ENCODE measurements at regions not wholly inside any gene's neighbourhood (a gene's known extent, or its start where the extent isn't known, plus 50 kb on each side); places are given as distances from the start of the nearest gene placed in this dataset.

- no TSS peak for BruUV-seq (replicated peaks)
- Mint-ChIP-seq H3K27me3 (ENCODE audit: insufficient read depth, unreplicated experiment) (peaks cover 49% of the 10 kb centered on the region), H3K4me1 (ENCODE audit: insufficient read depth, unreplicated experiment) (no peaks in the 10 kb centered on the region), H3K27ac (ENCODE audit: low read depth, unreplicated experiment) (no peak overlapping the region), H3K9me3 (ENCODE audit: unreplicated experiment) (no peaks in the 10 kb centered on the region), H3K4me3 (ENCODE audit: unreplicated experiment) (no peak overlapping the region), H3K36me3 (ENCODE audit: insufficient read depth, unreplicated experiment) (no peaks in the 10 kb centered on the region)
- ChIA-PET POLR2A (no interaction called here), CTCF (no interaction called here)
- TF ChIP-seq, protein P1, sequence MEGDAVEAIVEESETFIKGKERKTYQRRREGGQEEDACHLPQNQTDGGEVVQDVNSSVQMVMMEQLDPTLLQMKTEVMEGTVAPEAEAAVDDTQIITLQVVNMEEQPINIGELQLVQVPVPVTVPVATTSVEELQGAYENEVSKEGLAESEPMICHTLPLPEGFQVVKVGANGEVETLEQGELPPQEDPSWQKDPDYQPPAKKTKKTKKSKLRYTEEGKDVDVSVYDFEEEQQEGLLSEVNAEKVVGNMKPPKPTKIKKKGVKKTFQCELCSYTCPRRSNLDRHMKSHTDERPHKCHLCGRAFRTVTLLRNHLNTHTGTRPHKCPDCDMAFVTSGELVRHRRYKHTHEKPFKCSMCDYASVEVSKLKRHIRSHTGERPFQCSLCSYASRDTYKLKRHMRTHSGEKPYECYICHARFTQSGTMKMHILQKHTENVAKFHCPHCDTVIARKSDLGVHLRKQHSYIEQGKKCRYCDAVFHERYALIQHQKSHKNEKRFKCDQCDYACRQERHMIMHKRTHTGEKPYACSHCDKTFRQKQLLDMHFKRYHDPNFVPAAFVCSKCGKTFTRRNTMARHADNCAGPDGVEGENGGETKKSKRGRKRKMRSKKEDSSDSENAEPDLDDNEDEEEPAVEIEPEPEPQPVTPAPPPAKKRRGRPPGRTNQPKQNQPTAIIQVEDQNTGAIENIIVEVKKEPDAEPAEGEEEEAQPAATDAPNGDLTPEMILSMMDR (IDR thresholded peaks at IDR 0.05; ENCODE audit: unreplicated experiment), result no peak
- DNase-seq (ENCODE audit: unreplicated experiment), result no peak
- intact Hi-C loops (cut with micrococcal nuclease), result no loop called here
Observed at GRCh38 chrX:14427614-14428013, 101.7 kb upstream of the GLRA2 start.

GRCh38 chrX:14420841-14421240, 108.5 kb upstream of the GLRA2 start:
- no peak overlapping the region for H3K27ac Mint-ChIP-seq (ENCODE audit: low read depth, unreplicated experiment)
- H3K9me3 Mint-ChIP-seq (ENCODE audit: unreplicated experiment), result no peaks in the 10 kb centered on the region
- TF ChIP-seq, protein P1 (IDR thresholded peaks at IDR 0.05; ENCODE audit: unreplicated experiment), result no peak
- H3K4me1 Mint-ChIP-seq (ENCODE audit: insufficient read depth, unreplicated experiment), result no peaks in the 10 kb centered on the region
- CTCF ChIA-PET, result interaction anchor here (1.5 kb wide), 1 partner anchor 9 kb away, joined by 3 read pairs; no protein-coding TSS in a partner anchor
- no peaks in the 10 kb centered on the region for H3K36me3 Mint-ChIP-seq (ENCODE audit: insufficient read depth, unreplicated experiment)
- no peak for DNase-seq (ENCODE audit: unreplicated experiment)
- BruUV-seq (replicated peaks), result no TSS peak
- intact Hi-C loops (cut with micrococcal nuclease), result no loop called here
- no peak overlapping the region for H3K4me3 Mint-ChIP-seq (ENCODE audit: unreplicated experiment)
- POLR2A ChIA-PET, result no interaction called here
- H3K27me3 Mint-ChIP-seq (ENCODE audit: insufficient read depth, unreplicated experiment), result peaks cover 34% of the 10 kb centered on the region

GRCh38 chrX:14412686-14413085, 116.7 kb upstream of the GLRA2 start:
- peak; percentile 60 for DNase-seq (ENCODE audit: unreplicated experiment)

DNA sequence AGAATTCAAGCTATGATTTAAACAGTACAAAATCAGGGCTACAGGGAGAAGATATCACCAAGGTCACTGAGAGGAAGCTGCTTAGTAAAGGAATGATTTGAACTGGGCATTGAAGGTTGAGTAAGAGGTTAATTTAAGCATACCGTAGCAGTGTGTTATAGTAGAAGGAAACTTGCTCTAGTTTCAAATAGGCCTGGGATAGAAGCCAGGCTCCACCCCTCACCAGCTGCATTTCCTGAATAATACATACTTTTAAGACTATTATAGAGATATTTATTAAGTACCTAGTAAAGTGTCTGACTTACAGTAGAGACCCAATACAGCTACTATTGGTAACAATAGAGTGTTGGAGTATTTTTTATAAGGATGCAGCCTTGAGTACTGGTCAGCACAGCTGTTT, 118.0 kb upstream of the GLRA2 start:
- Mint-ChIP-seq H3K36me3 (ENCODE audit: insufficient read depth, unreplicated experiment) (no peaks in the 10 kb centered on the region), H3K4me3 (ENCODE audit: unreplicated experiment) (no peak overlapping the region), H3K27ac (ENCODE audit: low read depth, unreplicated experiment) (peak overlapping the region; percentile 11), H3K27me3 (ENCODE audit: insufficient read depth, unreplicated experiment) (peaks cover 17% of the 10 kb centered on the region), H3K9me3 (ENCODE audit: unreplicated experiment) (no peaks in the 10 kb centered on the region), H3K4me1 (ENCODE audit: insufficient read depth, unreplicated experiment) (peaks cover 15% of the 10 kb centered on the region)
- TF ChIP-seq, protein P1 (IDR thresholded peaks at IDR 0.05; ENCODE audit: unreplicated experiment), result no peak
- intact Hi-C loops (cut with micrococcal nuclease), result no loop called here
- POLR2A ChIA-PET, result interaction anchor here (0.5 kb wide), 1 partner anchor 20 kb away, joined by 3 read pairs; no protein-coding TSS in a partner anchor
- peak; percentile 5 for DNase-seq (ENCODE audit: unreplicated experiment)
- BruUV-seq (replicated peaks), result no TSS peak
- CTCF ChIA-PET, result no interaction called here

More at GRCh38 chrX:14412686-14413085, 116.7 kb upstream of the GLRA2 start:
- no TSS peak for BruUV-seq (replicated peaks)
- peaks cover 15% of the 10 kb centered on the region for H3K4me1 Mint-ChIP-seq (ENCODE audit: insufficient read depth, unreplicated experiment)
- no peaks in the 10 kb centered on the region for H3K9me3 Mint-ChIP-seq (ENCODE audit: unreplicated experiment)
- H3K27ac Mint-ChIP-seq (ENCODE audit: low read depth, unreplicated experiment), result no peak overlapping the region
- CTCF ChIA-PET, result interaction anchor here (0.7 kb wide), 1 partner anchor 62 kb away, joined by 4 read pairs; no protein-coding TSS in a partner anchor
- no peaks in the 10 kb centered on the region for H3K36me3 Mint-ChIP-seq (ENCODE audit: insufficient read depth, unreplicated experiment)
- intact Hi-C loops (cut with micrococcal nuclease), result no loop called here
- H3K27me3 Mint-ChIP-seq (ENCODE audit: insufficient read depth, unreplicated experiment), result peaks cover 17% of the 10 kb centered on the region
- TF ChIP-seq, protein P1 (IDR thresholded peaks at IDR 0.05; ENCODE audit: unreplicated experiment), result no peak
- POLR2A ChIA-PET, result no interaction called here
- H3K4me3 Mint-ChIP-seq (ENCODE audit: unreplicated experiment), result no peak overlapping the region
